GM12878 (cell line): ENCODE measurements at regions not wholly inside any gene's neighbourhood (a gene's known extent, or its start where the extent isn't known, plus 50 kb on each side); places are given as distances from the start of the nearest gene placed in this dataset.

Experiments used
- ATAC-seq: fragments of 200-7000 bp; cut with Tn5 transposase; 3 replicates; pipeline ENCODE4 v1.9.1; 2020; ENCODE audit warnings: mild to moderate bottlenecking, moderate library complexity
- BruUV-seq: library from RNA; stranded (reverse); fragments of 400-500 nt; replicated peaks from 2 replicates; lab custom pipeline; 2021; lab: Mats Ljungman, UMichigan
- CTCF ChIA-PET: fragments of 300-600 bp; sonication (Branson Sonifier 250); formaldehyde crosslinking; extraction: SDS; loops from one replicate; lab custom pipeline; 2021; ENCODE audit warnings: inconsistent platforms; lab: Yijun Ruan, JAX
- POLR2A ChIA-PET: fragments of 350-600 bp; formaldehyde crosslinking; extraction: SDS; loops from one replicate; lab custom pipeline; 2021; ENCODE audit warnings: inconsistent platforms; lab: Charles Lee
- RAD21 ChIA-PET: fragments of 300-600 bp; sonication (Branson Sonifier 250); formaldehyde crosslinking; loops from one replicate; lab custom pipeline; 2023; ENCODE audit warnings: antibody characterized with exemption; ENCODE audit not compliant: unreplicated experiment; lab: Charles Lee
- SMC1A ChIA-PET: fragments of 300-600 bp; sonication (Branson Sonifier 250); formaldehyde crosslinking; loops from one replicate; lab custom pipeline; 2023; ENCODE audit not compliant: unreplicated experiment, uncharacterized antibody; lab: Charles Lee
- DNase-seq: peaks from one replicate; pipeline ENCODE4 v3.0.0-alpha.2; 2011; ENCODE audit warnings: low read depth, low spot score
- FAIRE-seq: peaks from 3 replicates; lab custom pipeline; 2011; peaks lifted over from hg19 to GRCh38; lab: Jason Lieb, UNC
- H2AFZ ChIP-seq: 2 replicates; pipeline ENCODE4 v1.6.0; 2011; ENCODE audit warnings: low read depth, low read length, control low read depth; ENCODE audit not compliant: control insufficient read depth
- H3K27ac ChIP-seq: 2 replicates; pipeline ENCODE4 v1.5.1; 2011; ENCODE audit warnings: control low read depth; ENCODE audit not compliant: control insufficient read depth, insufficient read depth
- H3K27me3 ChIP-seq, 2 experiments: replicated peaks in 1 of 2; 2 replicates each; pipeline versions ENCODE4 v1.6.0 to v1.6.1; 2011; ENCODE audit warnings: low read length in 1 of 2; ENCODE audit not compliant: control insufficient read depth in 2 of 2, insufficient read depth in 2 of 2
- H3K36me3 ChIP-seq, 2 experiments: 2 replicates each; pipeline ENCODE4 v1.5.1; 2011; ENCODE audit warnings: low read length in 1 of 2; ENCODE audit not compliant: control insufficient read depth in 2 of 2, insufficient read depth in 2 of 2
- H3K4me1 ChIP-seq: 2 replicates; pipeline ENCODE4 v1.6.1; 2011; ENCODE audit warnings: mild to moderate bottlenecking, low read length, moderate library complexity, mixed read lengths; ENCODE audit not compliant: control insufficient read depth, insufficient read depth
- H3K4me2 ChIP-seq: 2 replicates; pipeline ENCODE4 v1.6.0; 2011; ENCODE audit warnings: control low read depth; ENCODE audit not compliant: control insufficient read depth, insufficient read depth
- H3K4me3 ChIP-seq: fragments of 200-600 bp; sonication (generic); 2 replicates; pipeline ENCODE4 v1.5.1; 2016
- H3K79me2 ChIP-seq: 2 replicates; pipeline ENCODE4 v1.6.0; 2011; ENCODE audit warnings: low read length; ENCODE audit not compliant: control insufficient read depth, insufficient read depth
- H3K9ac ChIP-seq: 2 replicates; pipeline ENCODE4 v1.8.0; 2011; ENCODE audit warnings: low read length, control low read depth, mixed read lengths; ENCODE audit not compliant: control insufficient read depth, insufficient read depth
- H3K9me3 ChIP-seq: replicated peaks from 3 replicates; pipeline ENCODE4 v1.5.1; 2011; ENCODE audit warnings: mild to moderate bottlenecking, low read length; ENCODE audit not compliant: control insufficient read depth, insufficient read depth
- H4K20me1 ChIP-seq: 2 replicates; pipeline ENCODE4 v1.6.0; 2011; ENCODE audit not compliant: control insufficient read depth, insufficient read depth
- BCLAF1 ChIP-seq: fragments of 450-650 bp; IDR thresholded peaks from 2 replicates; pipeline ENCODE4 v1.6.1; 2017; ENCODE audit warnings: antibody characterized with exemption, mild to moderate bottlenecking, moderate library complexity
- CEBPB ChIP-seq, 2 experiments: fragments of 150-350 bp in 1 of 2; IDR thresholded peaks; 2 replicates each; pipeline ENCODE4 v1.6.1; 2012 to 2014; ENCODE audit warnings: low read depth in 2 of 2, low read length in 2 of 2, borderline replicate concordance in 1 of 2, inconsistent platforms in 1 of 2
- E2F4 ChIP-seq: IDR thresholded peaks from 2 replicates; pipeline ENCODE4 v1.6.1; 2012; ENCODE audit warnings: low read depth, low read length, improper control_type of control experiment
- EP300 ChIP-seq, 2 experiments: fragments of 150-350 bp in 1 of 2; IDR thresholded peaks; 2 replicates each; pipeline ENCODE4 v1.6.1; 2011 to 2012; ENCODE audit warnings: low read depth in 2 of 2, low read length in 2 of 2, borderline replicate concordance in 1 of 2, improper control_type of control experiment in 1 of 2, inconsistent platforms in 1 of 2; ENCODE audit not compliant: control insufficient read depth in 1 of 2
- MXI1 ChIP-seq: fragments of 150-350 bp; IDR thresholded peaks from 2 replicates; pipeline ENCODE4 v1.6.1; 2011; ENCODE audit warnings: low read depth, mild to moderate bottlenecking, inconsistent platforms, low read length, improper control_type of control experiment
- NR2C2 ChIP-seq: IDR thresholded peaks from 2 replicates; pipeline ENCODE4 v1.6.1; 2011; ENCODE audit warnings: borderline replicate concordance, low read depth; ENCODE audit not compliant: control insufficient read depth, insufficient read length
- PAX5 ChIP-seq: IDR thresholded peaks from 2 replicates; pipeline ENCODE4 v1.6.1; 2011; ENCODE audit warnings: low read depth, low read length, borderline replicate concordance
- WGBS: methylation state at CpG from one replicate; pipeline ENCODE4 v1.1.6; 2016; ENCODE audit warnings: low lambda C conversion rate; ENCODE audit not compliant: insufficient replicate concordance, insufficient coverage; ENCODE audit errors: missing lambda C conversion rate; 5-methylcytosine and 5-hydroxymethylcytosine counted together
- in situ Hi-C: fragments of 300-500 bp; cut with MboI; formaldehyde crosslinking; loops from 9 replicates; pipeline ENCODE4 v1.14.3; 2018; ENCODE audit warnings: mixed read lengths
- intact Hi-C: fragments of 100-400 bp; cut with micrococcal nuclease; formaldehyde crosslinking; loops from one replicate; pipeline ENCODE4 v1.14.2; 2022; ENCODE audit not compliant: unreplicated experiment

DNA sequence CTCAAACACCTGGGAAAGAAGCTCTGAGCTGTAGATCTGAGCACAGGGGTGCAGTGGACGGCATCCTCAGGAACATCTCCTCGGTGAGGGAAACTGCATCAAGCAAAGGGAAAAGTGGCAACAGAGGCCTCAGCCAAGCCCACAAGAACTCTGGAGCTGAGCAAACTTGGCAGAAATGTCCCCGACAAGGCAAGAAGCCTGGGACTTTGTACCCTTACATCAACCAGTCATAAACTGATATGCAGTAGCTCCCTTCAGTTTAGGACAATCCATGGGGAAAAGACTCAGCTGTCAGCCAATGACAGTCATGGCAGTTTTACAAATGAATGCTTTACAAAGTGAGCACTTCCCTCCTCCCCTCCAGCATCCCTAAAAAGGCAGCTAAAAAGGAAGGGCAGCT is 210.0 kb upstream of the DYNLRB2 start:
- TF ChIP-seq EP300 (IDR thresholded peaks at IDR 0.05; ENCODE audit: borderline replicate concordance in 1 of 2, control insufficient read depth in 1 of 2, low read depth in 2 of 2, low read length in 2 of 2) (no peak), CEBPB (IDR thresholded peaks at IDR 0.05; ENCODE audit: borderline replicate concordance in 1 of 2, low read depth in 2 of 2, low read length in 2 of 2) (no peak), E2F4 (no peak), NR2C2 (no peak), MXI1 (no peak), PAX5 (no peak), BCLAF1 (no peak)
- Histone ChIP-seq H3K27me3 (no peaks in the 10 kb centered on the region; a peak in 1 of 4 replicates), H3K9ac (no peak overlapping the region), H4K20me1 (no peaks in the 10 kb centered on the region), H3K4me2 (no peak overlapping the region), H3K79me2 (no peaks in the 10 kb centered on the region), H3K4me1 (no peaks in the 10 kb centered on the region), H3K27ac (no peak overlapping the region), H3K36me3 (no peaks in the 10 kb centered on the region), H2AFZ (no peak overlapping the region), H3K9me3 (no peaks in the 10 kb centered on the region), H3K4me3 (no peak overlapping the region)
- ChIA-PET CTCF (no interaction called here), SMC1A (no interaction called here), RAD21 (no interaction called here), POLR2A (no interaction called here)
- intact Hi-C loops, result no loop called here
- BruUV-seq, result no TSS peak
- in situ Hi-C loops, result no loop called here
- ATAC-seq, result no peak
- no peak for DNase-seq
- no peak for FAIRE-seq
- WGBS, result 22% methylated on average over 3 of the region's 3 CpGs
